Heart right ventricle (tissue), 16 donors: ENCODE measurements at regions not wholly inside any gene's neighbourhood (a gene's known extent, or its start where the extent isn't known, plus 50 kb on each side); places are given as distances from the start of the nearest gene placed in this dataset.
"Not testable (repeated sequence)": the region's sequence is repeated elsewhere in the genome, so short reads cannot be mapped to it uniquely, and the experiment has no call there.

ENCODE experiments used
- ATAC-seq, 8 donors: fragments of 200-7000 bp; cut with Tn5 transposase; one replicate each; pipeline ENCODE4 v1.9.1; 2020; ENCODE audit warnings: mild to moderate bottlenecking in 8 of 8, moderate library complexity in 8 of 8, moderate number of reproducible peaks in 1 of 8
- DNase-seq, 2 donors: peaks; one replicate each; pipeline ENCODE4 v3.0.0-alpha.2; 2020
- H3K27ac ChIP-seq, 10 donors: fragments of 200-600 bp; sonication (generic) in 2 of 10; one replicate each; pipeline versions ENCODE4 v1.5.0 to v1.8.0; 2020 to 2022; ENCODE audit warnings: mild to moderate bottlenecking in 3 of 10
- H3K27me3 ChIP-seq, 7 donors: fragments of 200-600 bp; one replicate each; pipeline ENCODE4 v1.8.0; 2021 to 2022; ENCODE audit warnings: mild to moderate bottlenecking in 2 of 7
- H3K36me3 ChIP-seq, 9 donors: fragments of 200-600 bp; sonication (generic) in 1 of 9; one replicate each; pipeline versions ENCODE4 v1.5.0 to v1.8.0; 2020 to 2022; ENCODE audit warnings: mild to moderate bottlenecking in 2 of 9
- H3K4me1 ChIP-seq, 9 donors: fragments of 200-600 bp; sonication (generic) in 1 of 9; one replicate each; pipeline versions ENCODE4 v1.5.0 to v1.8.0; 2020 to 2022; ENCODE audit warnings: mild to moderate bottlenecking in 4 of 9
- H3K4me3 ChIP-seq, 10 donors: fragments of 200-600 bp; sonication (generic) in 2 of 10; one replicate each; pipeline versions ENCODE4 v1.5.0 to v1.8.0; 2020 to 2022; ENCODE audit warnings: mild to moderate bottlenecking in 7 of 10, moderate library complexity in 2 of 10
- H3K9me3 ChIP-seq, 11 donors: fragments of 200-600 bp in 10 of 11; sonication (generic) in 2 of 11; one replicate each; pipeline versions ENCODE4 v1.5.0 to v1.8.0; 2013 to 2022; ENCODE audit warnings: mild to moderate bottlenecking in 2 of 11, control low read depth in 1 of 11, moderate library complexity in 1 of 11
- WGBS, 2 donors: extraction: QIAGEN DNeasy Blood & Tissue Kit; methylation state at CpG; one replicate each; pipeline ENCODE4 v1.1.7; 2013; ENCODE audit warnings: inconsistent platforms in 1 of 2; 5-methylcytosine and 5-hydroxymethylcytosine counted together
- intact Hi-C, 10 donors: fragments of 100-400 bp; cut with DNase I; formaldehyde crosslinking; loops; one replicate each; pipeline versions ENCODE4 v1.11.1 to v1.14.2; 2022
- TF ChIP-seq, protein P1 (sequence below), 9 donors: fragments of 200-600 bp; sonication (generic) in 2 of 9; IDR thresholded peaks; one replicate each; pipeline versions ENCODE4 v1.5.0 to v1.8.0; 2021 to 2022; ENCODE audit warnings: antibody characterized with exemption in 9 of 9, mild to moderate bottlenecking in 5 of 9, moderate library complexity in 1 of 9
- donor health status: Arrhythmogenic right ventricular cardiomyopathy.
- donor health status: ischemic (EF 13 %, LVEDD 7.1; RV severe dilation, severe dysfunction).
- donor health status: healthy with polysubstance abuse.
- donor health status: DM: no; HTN: yes; CAD: no.
- donor health status: DM: no; HTN: no; CAD: no.
- donor health status: ischemic (EF 25% LVEDD 6.9; RV normal size, moderate dysfunction).
- donor health status: ischemic (EF 25% LVEDD 5.7; RV mildly dilated, moderate dysfunction).
- donor health status: healthy.
- donor health status: DM: yes; HTN: yes; CAD: no.
- donor health status: Ischemic cardiomyopathy.
- donor health status: ischemic (EF 35%, LVEDD 5.7; RV mildly dilated, moderate dysfunction).
- donor health status: nonischemic (EF 11% LVEDD 7.7; RV severe dilation, severe dysfunction).
- donor health status: DM: yes; HTN: yes; CAD: no.
- donor health status: PGD.
- donor health status: ischemic (EF 29% LVEDD 5.4; RV normal size, mild dysfunction).
- donor health status: nonischemic (EF 23%, LVEDD 6.1; RV moderate dilation, normal function).

DNA sequence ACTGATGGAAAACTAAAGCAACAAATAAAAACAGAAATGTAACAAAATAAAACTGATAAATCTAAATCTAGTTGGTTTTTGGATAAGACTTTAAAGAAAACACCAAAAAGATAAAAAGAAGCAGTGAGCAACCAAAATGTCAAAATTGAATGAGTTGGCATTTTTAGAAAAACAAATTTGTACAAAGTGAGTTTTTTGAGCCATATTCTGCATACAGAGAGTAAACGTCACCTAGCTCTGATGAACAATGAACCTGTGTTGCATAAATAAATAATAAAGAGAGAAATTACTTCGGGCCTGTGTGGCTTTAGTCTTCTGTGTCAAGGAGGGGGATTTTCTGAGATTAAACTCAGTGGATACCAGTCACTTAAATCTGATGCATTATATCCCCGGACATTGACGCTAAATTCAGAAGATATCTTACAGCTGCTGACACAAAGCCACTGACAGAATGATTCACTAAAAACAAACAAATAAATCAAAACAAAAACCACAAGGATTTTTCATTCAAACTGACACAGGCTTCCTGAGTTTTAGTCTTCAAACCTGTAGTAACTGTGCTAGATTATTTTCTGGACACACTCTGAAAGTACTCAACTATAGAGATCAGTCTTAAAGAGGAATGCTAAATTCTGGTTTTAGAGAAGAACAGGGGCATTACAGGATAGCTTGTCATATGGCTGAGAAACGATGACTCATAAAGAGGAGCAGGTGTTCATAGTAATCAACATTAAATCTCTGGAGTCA lies 403.5 kb upstream of the ST8SIA4 start:
- no peak overlapping the region for H3K4me3 ChIP-seq
- no peak for DNase-seq
- no peak overlapping the region for H3K27ac ChIP-seq
- no peaks in the 10 kb centered on the region for H3K27me3 ChIP-seq
- H3K9me3 ChIP-seq: no peaks in the 10 kb centered on the region
- ATAC-seq: no peak
- WGBS, 2 donors: 65 to 74% methylated on average over 5 of the region's 5 CpGs
- intact Hi-C loops: no loop called here
- no peaks in the 10 kb centered on the region for H3K4me1 ChIP-seq
- H3K36me3 ChIP-seq: no peaks in the 10 kb centered on the region
- TF ChIP-seq, protein P1, sequence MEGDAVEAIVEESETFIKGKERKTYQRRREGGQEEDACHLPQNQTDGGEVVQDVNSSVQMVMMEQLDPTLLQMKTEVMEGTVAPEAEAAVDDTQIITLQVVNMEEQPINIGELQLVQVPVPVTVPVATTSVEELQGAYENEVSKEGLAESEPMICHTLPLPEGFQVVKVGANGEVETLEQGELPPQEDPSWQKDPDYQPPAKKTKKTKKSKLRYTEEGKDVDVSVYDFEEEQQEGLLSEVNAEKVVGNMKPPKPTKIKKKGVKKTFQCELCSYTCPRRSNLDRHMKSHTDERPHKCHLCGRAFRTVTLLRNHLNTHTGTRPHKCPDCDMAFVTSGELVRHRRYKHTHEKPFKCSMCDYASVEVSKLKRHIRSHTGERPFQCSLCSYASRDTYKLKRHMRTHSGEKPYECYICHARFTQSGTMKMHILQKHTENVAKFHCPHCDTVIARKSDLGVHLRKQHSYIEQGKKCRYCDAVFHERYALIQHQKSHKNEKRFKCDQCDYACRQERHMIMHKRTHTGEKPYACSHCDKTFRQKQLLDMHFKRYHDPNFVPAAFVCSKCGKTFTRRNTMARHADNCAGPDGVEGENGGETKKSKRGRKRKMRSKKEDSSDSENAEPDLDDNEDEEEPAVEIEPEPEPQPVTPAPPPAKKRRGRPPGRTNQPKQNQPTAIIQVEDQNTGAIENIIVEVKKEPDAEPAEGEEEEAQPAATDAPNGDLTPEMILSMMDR (IDR thresholded peaks at IDR 0.05): no peak

DNA sequence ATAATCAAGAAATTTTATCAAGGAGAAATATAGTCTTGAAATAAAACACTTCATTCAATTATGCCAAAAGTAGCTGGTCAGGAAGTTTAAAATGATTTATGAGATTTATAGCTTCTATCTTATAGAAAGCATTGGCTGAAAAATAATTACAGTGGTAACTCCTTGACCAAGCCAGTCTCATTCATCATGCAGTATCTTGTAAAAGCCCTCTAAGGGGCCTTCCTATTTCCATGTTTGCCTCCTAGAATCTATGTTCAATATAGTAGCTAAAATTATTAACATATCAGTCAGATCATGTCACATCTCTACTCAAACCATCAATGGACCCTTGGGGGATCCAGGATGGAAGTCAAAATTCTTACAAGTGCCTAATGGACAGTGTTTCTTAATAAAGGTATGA lies 393.4 kb upstream of the ST8SIA4 start:
- intact Hi-C loops: no loop called here
- H3K27ac ChIP-seq: no peak overlapping the region
- H3K4me1 ChIP-seq: no peaks in the 10 kb centered on the region
- H3K9me3 ChIP-seq: peaks cover 0 to 2% (median 0%) of the 10 kb centered on the region in 11 donors
- TF ChIP-seq, protein P1 (IDR thresholded peaks at IDR 0.05): no peak
- no peaks in the 10 kb centered on the region for H3K36me3 ChIP-seq
- no peak for ATAC-seq
- H3K27me3 ChIP-seq: no peaks in the 10 kb centered on the region
- no peak for DNase-seq
- no peak overlapping the region for H3K4me3 ChIP-seq

DNA sequence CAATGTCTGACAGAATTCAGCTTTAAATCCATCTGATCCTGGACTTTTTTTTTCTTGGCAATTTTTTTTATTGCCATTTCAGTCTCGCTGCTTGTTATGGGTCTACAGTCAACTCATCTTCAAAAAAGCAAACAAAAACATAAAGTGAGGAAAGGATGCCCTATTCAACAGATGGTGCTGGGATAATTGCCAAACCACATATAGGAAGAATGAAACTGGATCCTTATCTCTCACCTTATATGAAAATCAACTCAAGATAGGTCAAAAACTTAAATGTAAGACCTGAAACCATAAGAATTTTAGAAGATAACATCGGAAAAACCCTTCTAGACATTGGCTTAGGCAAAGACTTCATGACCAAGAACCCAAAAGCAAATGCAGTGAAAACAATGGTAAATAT lies 389.1 kb upstream of the ST8SIA4 start:
- intact Hi-C loops: no loop called here
- Histone ChIP-seq H3K27me3 (no peaks in the 10 kb centered on the region), H3K4me1 (no peaks in the 10 kb centered on the region), H3K27ac (no peak overlapping the region), H3K9me3 (peaks cover 0 to 16% (median 0%) of the 10 kb centered on the region in 11 donors), H3K4me3 (no peak overlapping the region), H3K36me3 (no peaks in the 10 kb centered on the region)
- TF ChIP-seq, protein P1 (IDR thresholded peaks at IDR 0.05): no peak
- 70 to 77% methylated on average over 2 of the region's 2 CpGs for WGBS, 2 donors
- ATAC-seq: no peak
- no peak for DNase-seq

DNA sequence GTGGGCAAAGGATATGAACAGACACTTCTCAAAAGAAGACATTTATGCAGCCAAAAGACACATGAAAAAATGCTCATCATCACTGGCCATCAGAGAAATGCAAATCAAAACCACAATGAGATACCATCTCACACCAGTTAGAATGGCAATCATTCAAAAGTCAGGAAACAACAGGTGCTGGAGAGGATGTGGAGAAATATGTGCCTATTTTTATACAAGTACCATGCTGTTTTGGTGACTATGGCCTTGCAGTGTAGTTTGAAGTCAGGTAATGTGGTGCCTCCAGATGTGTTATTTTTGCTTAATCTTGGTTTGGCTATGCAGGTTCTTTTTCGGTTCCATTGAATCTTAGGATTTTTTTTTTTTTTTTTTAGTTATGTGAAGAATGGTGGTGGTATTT lies 387.7 kb upstream of the ST8SIA4 start:
- H3K27me3 ChIP-seq, H3K27ac ChIP-seq, H3K4me1 ChIP-seq, ATAC-seq, H3K36me3 ChIP-seq, intact Hi-C loops, DNase-seq, H3K4me3 ChIP-seq: not testable (repeated sequence)
- 88 to 89% methylated on average over 1 of the region's 1 CpG for WGBS, 2 donors
- peaks cover 0 to 16% (median 2%) of the 10 kb centered on the region in 11 donors for H3K9me3 ChIP-seq

DNA sequence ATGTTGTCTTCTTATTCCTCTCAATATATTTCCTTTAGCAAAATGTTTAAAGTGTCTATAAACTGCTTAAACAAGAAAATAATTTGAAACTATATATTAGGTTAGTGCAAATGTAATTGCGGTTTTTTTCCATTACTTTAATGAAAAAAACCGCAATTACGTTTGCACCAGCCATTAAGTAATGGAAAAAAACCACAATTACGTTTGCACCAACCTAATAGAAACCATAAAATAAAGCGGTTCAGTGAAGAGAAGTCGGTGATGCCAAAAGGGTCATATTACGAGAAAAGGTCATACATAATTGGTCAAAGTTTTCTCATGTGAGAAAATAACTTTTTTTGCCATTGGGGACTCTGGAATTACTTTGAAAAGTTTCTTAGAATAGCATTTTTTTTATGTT lies 385.6 kb upstream of the ST8SIA4 start:
- Histone ChIP-seq H3K4me1 (no peaks in the 10 kb centered on the region), H3K36me3 (no peaks in the 10 kb centered on the region), H3K27me3 (no peaks in the 10 kb centered on the region), H3K9me3 (peaks cover 0 to 16% (median 0%) of the 10 kb centered on the region in 11 donors), H3K27ac (no peak overlapping the region), H3K4me3 (no peak overlapping the region)
- ATAC-seq: no peak
- intact Hi-C loops: no loop called here
- DNase-seq: no peak
- TF ChIP-seq, protein P1 (IDR thresholded peaks at IDR 0.05): no peak
- 85 to 86% methylated on average over 7 of the region's 7 CpGs for WGBS, 2 donors
